ENCODE measurements at regions not wholly inside any gene's neighbourhood (a gene's known extent, or its start where the extent isn't known, plus 50 kb on each side); places are given as distances from the start of the nearest gene placed in this dataset.

DNA sequence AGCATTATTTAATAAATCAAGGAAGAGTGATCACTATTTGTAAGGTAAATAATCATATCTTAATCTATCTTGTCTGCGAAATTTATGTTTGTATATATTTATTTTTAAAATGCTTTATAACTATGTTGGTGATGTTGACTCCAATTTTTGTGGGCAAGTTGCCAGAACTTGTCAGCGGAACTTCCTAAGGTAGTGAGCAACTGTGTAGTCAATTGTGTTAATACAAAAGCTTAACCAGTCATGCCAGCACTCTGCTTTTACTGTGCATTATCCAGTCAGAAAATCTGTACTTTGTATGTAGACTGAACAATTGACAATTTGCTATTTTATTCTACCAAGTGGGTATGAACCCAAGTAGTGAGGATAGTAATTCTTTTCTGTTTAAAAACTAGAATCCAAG, 61.9 kb upstream of the RND3 start:
- TF ChIP-seq, protein P1, sequence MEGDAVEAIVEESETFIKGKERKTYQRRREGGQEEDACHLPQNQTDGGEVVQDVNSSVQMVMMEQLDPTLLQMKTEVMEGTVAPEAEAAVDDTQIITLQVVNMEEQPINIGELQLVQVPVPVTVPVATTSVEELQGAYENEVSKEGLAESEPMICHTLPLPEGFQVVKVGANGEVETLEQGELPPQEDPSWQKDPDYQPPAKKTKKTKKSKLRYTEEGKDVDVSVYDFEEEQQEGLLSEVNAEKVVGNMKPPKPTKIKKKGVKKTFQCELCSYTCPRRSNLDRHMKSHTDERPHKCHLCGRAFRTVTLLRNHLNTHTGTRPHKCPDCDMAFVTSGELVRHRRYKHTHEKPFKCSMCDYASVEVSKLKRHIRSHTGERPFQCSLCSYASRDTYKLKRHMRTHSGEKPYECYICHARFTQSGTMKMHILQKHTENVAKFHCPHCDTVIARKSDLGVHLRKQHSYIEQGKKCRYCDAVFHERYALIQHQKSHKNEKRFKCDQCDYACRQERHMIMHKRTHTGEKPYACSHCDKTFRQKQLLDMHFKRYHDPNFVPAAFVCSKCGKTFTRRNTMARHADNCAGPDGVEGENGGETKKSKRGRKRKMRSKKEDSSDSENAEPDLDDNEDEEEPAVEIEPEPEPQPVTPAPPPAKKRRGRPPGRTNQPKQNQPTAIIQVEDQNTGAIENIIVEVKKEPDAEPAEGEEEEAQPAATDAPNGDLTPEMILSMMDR (IDR thresholded peaks at IDR 0.05) = no peak
- no peak for TF ChIP-seq POLR2A (IDR thresholded peaks at IDR 0.05)
